HG03575 (cell line): ENCODE measurements at regions not wholly inside any gene's neighbourhood (a gene's known extent, or its start where the extent isn't known, plus 50 kb on each side); places are given as distances from the start of the nearest gene placed in this dataset.

ENCODE experiments used
- ATAC-seq: cut with Tn5 transposase; IDR thresholded peaks from one replicate; pipeline ENCODE4 v1.9.1; 2021; ENCODE audit not compliant: unreplicated experiment, insufficient number of reproducible peaks, low FRiP score; ENCODE audit errors: extremely low read depth

DNA sequence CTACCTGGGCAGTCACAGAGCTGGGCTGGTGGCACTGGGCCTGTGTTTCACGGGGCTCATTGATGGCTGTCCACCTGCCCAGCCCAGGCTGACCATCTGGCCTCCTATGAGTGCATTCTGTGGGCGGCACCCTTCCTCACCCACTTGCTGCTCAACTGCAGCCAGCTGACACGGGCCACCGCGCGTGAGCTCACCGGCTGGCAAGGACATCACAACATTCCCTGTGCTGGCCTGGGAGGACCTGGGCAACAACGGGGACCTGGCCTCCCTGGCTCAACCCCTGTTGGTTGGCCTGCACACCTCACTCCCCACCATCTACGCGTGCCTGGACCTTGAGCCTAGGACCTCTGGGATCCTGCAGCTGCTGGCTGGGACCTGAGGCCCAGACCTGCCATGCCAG, 98.2 kb upstream of the DTNA start:
- ATAC-seq = no peak

DNA sequence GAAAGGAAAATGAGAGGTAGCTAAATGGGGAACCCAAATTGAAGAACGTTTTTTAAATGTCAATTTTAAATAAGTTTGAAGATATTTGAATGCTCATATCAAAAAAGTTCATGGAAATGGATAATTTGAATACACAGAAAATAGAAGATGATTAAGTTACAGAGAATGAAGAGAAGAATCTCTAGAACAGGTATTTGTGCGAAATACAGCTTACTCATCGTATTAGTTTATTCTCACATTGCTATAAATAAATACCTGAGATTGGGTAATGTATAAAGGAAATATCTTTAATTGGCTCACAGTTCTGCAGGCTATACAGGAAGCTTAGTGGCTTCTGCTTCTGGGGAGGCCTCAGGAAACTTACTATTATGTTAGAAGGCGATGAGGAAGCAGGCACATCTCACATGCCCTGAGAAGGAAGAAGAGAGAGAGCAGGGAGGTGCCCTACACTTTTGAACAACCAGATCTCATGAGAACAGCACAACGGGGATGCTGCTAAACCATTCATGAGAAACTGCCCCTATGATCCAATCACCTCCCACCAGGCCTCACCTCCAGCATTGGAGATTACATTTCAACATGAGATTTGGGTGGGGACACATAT, 89.7 kb upstream of the DTNA start:
- no peak for ATAC-seq

DNA sequence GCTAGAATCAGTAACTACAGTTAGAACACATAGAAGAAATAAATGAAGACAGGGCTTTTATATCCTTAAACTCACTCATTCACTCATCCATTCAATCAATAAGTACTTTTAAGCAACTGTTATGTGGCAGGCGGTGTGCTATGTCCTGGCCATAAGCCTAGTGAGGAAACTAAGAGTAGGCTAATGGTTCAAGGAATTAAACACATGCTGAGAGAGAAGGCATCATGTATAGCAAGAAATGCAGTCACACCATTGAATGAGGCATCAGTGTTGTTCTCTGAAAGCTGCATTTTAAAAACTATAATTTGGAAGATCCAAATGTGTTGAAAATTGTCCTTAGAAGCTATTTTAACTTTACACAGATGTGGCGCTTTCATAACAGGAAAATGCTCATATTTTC, 86.5 kb upstream of the DTNA start:
- ATAC-seq = no peak

- ATAC-seq = no peak
Measured at GRCh38 chr18:34624551-34624950, 85.5 kb upstream of the DTNA start.

- ATAC-seq = no peak
Measured at GRCh38 chr18:34626404-34627136, 83.5 kb upstream of the DTNA start.

DNA sequence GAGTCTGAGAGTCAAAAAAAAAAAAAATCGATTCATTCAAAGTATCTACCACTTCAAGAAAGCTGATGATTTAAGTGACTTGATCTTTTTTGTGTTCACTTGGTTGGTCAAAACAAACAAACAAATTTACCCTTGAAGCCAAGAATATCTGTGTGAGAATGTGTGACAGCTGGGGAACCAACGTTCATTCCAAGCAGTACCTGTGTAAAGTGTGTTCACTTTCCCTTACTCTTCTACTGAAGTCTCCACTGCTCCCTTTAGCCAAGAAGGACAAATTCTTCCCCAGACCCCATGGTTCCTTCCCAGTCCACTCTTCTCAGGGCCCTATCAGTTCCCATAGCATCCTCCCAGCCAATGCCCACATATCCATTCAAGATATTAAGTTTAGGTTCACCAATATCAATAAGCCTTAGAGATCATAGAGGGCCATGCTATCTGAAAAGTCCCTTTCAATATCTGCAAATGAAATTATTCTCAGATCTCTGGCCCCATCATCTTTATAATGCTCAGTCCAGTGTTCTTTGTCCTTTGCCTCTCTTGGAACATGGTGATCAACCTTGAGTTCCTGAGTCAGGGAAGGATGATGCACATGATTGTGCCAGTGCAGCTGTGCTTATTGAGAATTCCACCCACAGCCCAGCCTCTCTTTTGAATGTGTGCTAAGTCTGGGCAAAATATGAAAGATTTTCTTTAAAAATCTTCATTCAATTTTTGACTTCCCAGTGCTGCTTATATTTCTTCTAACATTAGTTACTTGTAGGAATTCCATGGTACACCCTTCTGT, 82.8 kb upstream of the DTNA start:
- no peak for ATAC-seq

DNA sequence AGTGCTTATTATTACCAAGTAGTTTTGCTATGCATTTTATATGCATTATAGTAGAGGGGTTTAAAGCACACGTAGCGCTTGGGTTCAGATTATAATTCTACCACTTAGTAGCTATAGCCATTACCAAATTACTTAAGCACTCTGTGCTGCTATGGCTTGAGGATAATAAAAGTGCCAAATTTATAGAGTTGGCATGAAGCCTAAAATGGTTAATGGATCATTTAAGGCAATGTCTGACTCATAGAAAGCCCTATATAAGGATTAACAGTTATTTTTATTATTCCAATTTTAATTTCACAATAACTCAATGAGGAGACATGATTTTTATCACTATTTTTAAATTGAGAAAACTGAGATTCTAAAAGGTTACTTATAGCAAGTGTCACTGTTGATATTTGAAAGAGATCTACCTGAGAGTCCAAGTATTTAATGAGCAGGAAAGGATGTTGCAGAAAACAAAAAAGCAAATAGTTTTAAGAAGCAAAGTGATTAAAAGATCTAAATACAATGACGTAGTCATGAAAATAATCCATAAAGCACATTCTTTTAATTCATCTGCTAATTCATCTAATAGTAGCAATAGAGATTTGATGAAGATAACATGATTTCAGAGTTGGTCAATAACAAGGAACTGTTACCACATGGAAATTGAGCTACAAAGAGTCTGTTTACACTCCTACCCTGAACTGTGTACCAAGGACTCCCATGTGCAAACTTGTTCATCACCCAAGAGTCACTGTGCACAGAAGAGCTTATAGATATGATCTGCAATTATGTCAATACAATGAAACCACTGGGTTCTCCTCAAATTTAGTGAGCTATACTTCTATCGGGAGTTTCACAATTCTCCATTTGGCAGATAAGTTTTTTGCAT, 78.8 kb upstream of the DTNA start:
- no peak for ATAC-seq

DNA sequence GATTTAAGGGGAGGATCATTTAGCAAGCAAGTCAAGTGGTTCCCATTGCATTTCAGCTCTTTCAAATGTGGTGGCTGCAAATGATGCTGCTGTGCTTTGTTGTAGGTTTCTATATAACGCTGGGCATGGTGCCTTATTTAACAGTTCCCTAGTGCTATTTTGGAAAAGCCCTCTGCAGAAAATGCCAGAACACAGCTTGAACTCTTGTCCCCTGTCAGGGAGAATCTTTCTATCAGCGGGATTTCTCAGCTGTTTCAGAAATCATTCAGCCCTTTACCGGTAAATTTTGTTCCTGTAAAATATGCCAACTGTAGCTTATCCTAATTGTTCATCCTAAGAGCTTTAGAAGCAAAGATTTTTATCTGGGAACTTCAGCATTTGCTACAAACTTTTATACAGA, 77.8 kb upstream of the DTNA start:
- ATAC-seq = no peak

DNA sequence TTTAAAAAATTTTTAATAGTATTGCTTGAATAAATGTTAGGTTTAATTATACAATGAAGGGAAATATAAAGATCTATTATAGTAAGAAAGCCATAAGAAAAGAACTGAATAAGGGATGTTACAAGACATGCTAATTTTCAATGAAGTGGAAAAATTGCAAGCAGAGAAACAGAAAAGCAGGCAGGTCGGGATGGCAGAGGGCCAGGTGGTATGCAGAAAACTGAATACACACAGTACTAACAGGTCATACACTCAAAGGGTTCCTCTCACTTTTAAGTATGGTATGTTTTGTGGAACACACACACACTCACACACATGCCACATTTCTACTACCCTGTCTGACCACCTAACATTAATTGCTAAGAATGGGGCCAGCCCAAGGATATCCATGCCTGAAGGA, 76.7 kb upstream of the DTNA start:
- no peak for ATAC-seq

DNA sequence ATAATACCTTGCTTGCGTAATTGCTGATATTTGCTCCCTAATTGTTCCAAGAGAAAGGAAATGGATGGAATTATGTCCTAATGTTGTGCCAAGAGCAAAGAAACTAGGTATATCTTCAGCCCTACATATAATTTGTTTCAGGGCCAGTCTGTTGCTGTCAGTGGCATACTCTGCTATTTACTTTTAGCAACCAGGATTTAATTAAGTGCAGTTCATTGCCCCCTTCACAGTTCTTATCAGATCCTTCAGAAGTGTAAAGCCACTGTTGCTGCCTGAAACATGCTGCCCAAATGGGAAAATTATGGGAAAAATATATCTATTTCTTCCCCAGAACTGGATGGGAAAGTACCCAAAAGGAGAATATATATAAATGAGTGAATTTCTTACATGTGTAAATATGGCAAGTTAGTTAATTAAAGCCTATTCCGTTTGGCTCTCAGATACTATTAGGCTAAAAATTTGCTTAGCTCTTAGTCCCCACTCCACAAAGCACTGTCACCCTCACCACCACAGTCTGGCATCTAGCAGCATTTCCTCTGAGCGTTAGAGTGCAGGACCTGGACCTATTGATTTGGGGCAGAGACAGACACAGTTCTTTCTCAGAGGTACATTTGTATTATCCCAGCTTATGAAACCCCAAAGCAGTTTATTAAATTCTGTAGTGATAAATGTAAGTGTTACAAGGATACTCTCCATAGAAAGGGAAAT, 72.8 kb upstream of the DTNA start:
- no peak for ATAC-seq

DNA sequence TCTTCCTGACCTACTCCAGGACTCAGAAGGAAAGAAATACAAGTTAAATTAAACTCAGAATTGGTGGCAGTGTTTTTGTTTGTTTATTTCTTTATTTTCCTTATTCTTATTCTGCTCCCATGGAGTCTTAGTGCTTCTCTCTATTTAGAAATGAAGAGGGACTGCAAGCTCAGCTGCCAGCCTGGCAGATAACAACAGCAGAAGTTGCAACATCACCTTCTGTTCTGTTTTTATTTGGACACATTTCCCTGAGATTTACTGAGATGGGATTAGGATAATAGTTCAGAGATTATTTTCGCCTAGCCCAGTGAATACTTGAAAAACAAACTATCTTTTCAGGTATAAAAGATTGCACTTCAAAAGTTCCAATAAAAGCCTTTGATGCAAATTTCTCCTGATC, 70.4 kb upstream of the DTNA start:
- no peak for ATAC-seq

DNA sequence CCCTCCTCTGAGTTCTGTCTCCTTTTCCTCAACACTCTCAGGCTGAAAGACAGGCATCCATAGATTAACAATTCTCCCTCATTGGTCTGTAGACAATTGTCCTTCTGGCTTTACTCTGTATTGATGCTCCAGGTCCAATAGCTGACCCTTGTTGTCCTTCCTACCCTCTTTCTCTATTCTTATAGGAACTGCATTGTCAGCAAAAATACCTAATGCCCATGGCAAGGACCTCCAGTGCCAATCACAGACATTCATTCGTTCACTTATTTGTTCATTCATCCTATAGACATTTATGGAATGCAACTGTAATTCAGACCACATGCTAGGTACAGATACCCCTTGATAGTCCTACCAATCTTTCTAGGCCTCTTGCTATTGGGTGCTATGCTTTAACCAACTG, 69.8 kb upstream of the DTNA start:
- no peak for ATAC-seq

- ATAC-seq = no peak
Measured at GRCh38 chr18:34643989-34644388, 66.1 kb upstream of the DTNA start.

DNA sequence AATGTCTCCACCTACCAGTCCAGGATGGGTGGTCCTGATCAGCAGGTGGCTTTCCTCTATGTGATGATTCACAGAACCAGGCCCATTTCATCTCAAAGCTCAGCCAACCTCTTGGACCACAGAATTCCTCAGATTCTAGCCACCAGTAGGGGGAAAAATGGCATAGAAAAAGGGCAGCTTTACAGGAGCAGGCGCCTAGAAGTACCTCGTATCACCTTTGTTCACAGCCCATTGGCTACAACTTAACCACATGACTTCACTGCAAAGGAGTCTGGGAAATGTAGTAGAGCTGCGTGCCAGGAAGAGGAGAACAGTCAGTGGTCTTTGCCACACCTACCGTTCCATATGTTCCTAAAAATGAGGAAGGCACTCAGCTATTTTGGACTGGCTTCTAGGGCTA, 62.8 kb upstream of the DTNA start:
- ATAC-seq = no peak

- no peak for ATAC-seq
Measured at GRCh38 chr18:34648269-34648985, 61.7 kb upstream of the DTNA start.

DNA sequence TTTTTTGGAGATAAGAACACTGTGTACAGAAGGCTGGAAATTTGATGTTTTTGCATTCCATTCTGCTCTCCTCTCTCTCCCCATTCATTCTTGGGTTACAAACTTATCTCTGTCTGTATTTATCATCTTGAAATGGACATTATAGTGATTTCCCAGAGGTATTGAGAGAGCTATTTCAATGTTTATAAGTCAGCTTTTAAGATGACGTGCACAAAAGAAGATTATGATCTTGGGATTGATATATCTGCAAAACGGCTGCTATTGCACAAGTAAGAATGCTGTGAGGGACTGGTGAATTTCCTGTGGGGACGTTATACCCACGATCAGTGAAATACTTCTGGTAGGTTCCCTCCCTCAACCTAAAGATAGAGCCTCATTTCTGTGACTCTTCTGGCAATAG, 61.0 kb upstream of the DTNA start:
- no peak for ATAC-seq

GRCh38 chr18:34650121-34650545, 60.0 kb upstream of the DTNA start:
- ATAC-seq = no peak
